ENCODE measurements at regions not wholly inside any gene's neighbourhood (a gene's known extent, or its start where the extent isn't known, plus 50 kb on each side); places are given as distances from the start of the nearest gene placed in this dataset.
A peak's percentile ranks its signal among the peaks of the same experiment; 100 is the strongest.

GRCh38 chr5:124919076-124919475 lies 172.6 kb upstream of the ZNF608 start:
- no peak for TF ChIP-seq CTCF (IDR thresholded peaks at IDR 0.05; ENCODE audit: insufficient read depth, low read length)
- H3K4me3 ChIP-seq (ENCODE audit: low read depth, low read length): no peak overlapping the region
- DNase-seq (ENCODE audit: low read depth): no peak

GRCh38 chr5:124919747-124920525 lies 173.5 kb upstream of the ZNF608 start:
- H3K4me3 ChIP-seq (ENCODE audit: low read depth, low read length): no peak overlapping the region
- no peak for TF ChIP-seq CTCF (IDR thresholded peaks at IDR 0.05; ENCODE audit: insufficient read depth, low read length)
- no peak for DNase-seq (ENCODE audit: low read depth)

GRCh38 chr5:124920909-124921666 lies 174.6 kb upstream of the ZNF608 start:
- TF ChIP-seq CTCF (IDR thresholded peaks at IDR 0.05; ENCODE audit: insufficient read depth, low read length): no peak
- no peak for DNase-seq (ENCODE audit: low read depth)
- H3K4me3 ChIP-seq (ENCODE audit: low read depth, low read length): no peak overlapping the region

GRCh38 chr5:124921694-124922093 lies 175.3 kb upstream of the ZNF608 start:
- no peak for TF ChIP-seq CTCF (IDR thresholded peaks at IDR 0.05; ENCODE audit: insufficient read depth, low read length)
- DNase-seq (ENCODE audit: low read depth): no peak
- no peak overlapping the region for H3K4me3 ChIP-seq (ENCODE audit: low read depth, low read length)

- no peak overlapping the region for H3K4me3 ChIP-seq (ENCODE audit: low read depth, low read length)
- no peak for DNase-seq (ENCODE audit: low read depth)
- no peak for TF ChIP-seq CTCF (IDR thresholded peaks at IDR 0.05; ENCODE audit: insufficient read depth, low read length)
These were observed 176.0 kb upstream of the ZNF608 start for GRCh38 chr5:124922255-124922975.

GRCh38 chr5:124923131-124923530 lies 176.7 kb upstream of the ZNF608 start:
- DNase-seq (ENCODE audit: low read depth): peak; percentile 55

More at GRCh38 chr5:124923131-124923530, 176.7 kb upstream of the ZNF608 start:
- TF ChIP-seq CTCF (IDR thresholded peaks at IDR 0.05; ENCODE audit: insufficient read depth, low read length): no peak
- H3K4me3 ChIP-seq (ENCODE audit: low read depth, low read length): no peak overlapping the region
